VCaP (cell line): ENCODE measurements at regions not wholly inside any gene's neighbourhood (a gene's known extent, or its start where the extent isn't known, plus 50 kb on each side); places are given as distances from the start of the nearest gene placed in this dataset.
"Not testable (repeated sequence)": the region's sequence is repeated elsewhere in the genome, so short reads cannot be mapped to it uniquely, and the experiment has no call there.

Source experiments
- H3K27ac ChIP-seq: fragments of 450-650 bp; 2 replicates; pipeline ENCODE4 v1.5.1; 2017
- CTCF ChIP-seq: fragments of 450-650 bp; conservative IDR thresholded peaks from 2 replicates; pipeline ENCODE4 v1.5.1; 2017; ENCODE audit warnings: mild to moderate bottlenecking, moderate library complexity

GRCh38 chr21:22791986-22792560, 1793.9 kb downstream of the NCAM2 start:
- no peak overlapping the region for H3K27ac ChIP-seq
- TF ChIP-seq CTCF, result peak; percentile 90

GRCh38 chr21:22795091-22795490, 1796.9 kb downstream of the NCAM2 start:
- no peak overlapping the region for H3K27ac ChIP-seq
- no peak for TF ChIP-seq CTCF

- TF ChIP-seq CTCF, result no peak
- H3K27ac ChIP-seq, result no peak overlapping the region
Observed at GRCh38 chr21:22795644-22796043, 1797.4 kb downstream of the NCAM2 start.

GRCh38 chr21:22796147-22796546, 1797.9 kb downstream of the NCAM2 start:
- no peak overlapping the region for H3K27ac ChIP-seq
- TF ChIP-seq CTCF, result no peak

GRCh38 chr21:22804151-22804550, 1805.9 kb downstream of the NCAM2 start:
- TF ChIP-seq CTCF, result no peak
- no peak overlapping the region for H3K27ac ChIP-seq

GRCh38 chr21:22806278-22806677, 1808.1 kb downstream of the NCAM2 start:
- TF ChIP-seq CTCF, result no peak
- H3K27ac ChIP-seq, result no peak overlapping the region

GRCh38 chr21:22813201-22813600, 1815.0 kb downstream of the NCAM2 start:
- no peak for TF ChIP-seq CTCF
- no peak overlapping the region for H3K27ac ChIP-seq

- not testable (repeated sequence) for H3K27ac ChIP-seq
Observed at GRCh38 chr21:22818681-22819485, 1820.7 kb downstream of the NCAM2 start.
